ENCODE measurements at regions not wholly inside any gene's neighbourhood (a gene's known extent, or its start where the extent isn't known, plus 50 kb on each side); places are given as distances from the start of the nearest gene placed in this dataset.

DNA sequence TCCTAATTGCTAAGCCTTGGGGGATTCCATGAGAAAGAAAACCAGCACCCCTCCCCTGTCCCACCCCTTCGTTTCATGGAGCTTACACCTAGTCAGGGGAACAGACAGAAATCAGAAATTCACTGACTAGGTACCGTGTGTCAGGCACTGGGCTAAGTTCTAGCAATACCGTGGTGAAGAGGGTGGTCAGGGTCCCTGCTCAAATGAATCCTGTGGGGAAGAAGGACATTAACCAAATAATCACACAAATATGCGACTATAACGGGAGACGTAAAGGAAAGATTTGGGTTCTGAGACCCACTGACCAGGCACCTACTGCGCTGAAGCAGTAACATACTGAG lies 65.1 kb upstream of the TOP1 start:
- Histone ChIP-seq H3K27ac (no peak overlapping the region), H3K9me3 (no peaks in the 10 kb centered on the region), H3K36me3 (no peaks in the 10 kb centered on the region), H3K27me3 (replicated peaks in 1 of 7) (peaks cover 0 to 10% (median 0%) of the 10 kb centered on the region in 7 donors), H3K4me1 (peaks cover 0 to 24% (median 11%) of the 10 kb centered on the region in 6 donors), H3K4me3 (no peak overlapping the region)
- WGBS, 5 donors = 80 to 94% (median 87%) methylated on average over 7 of the region's 7 CpGs
- intact Hi-C loops (cut with DNase I; ENCODE audit: low total_unique reads) = loop anchor here (5.0 kb wide), 2 partner anchors 1076 to 1691 kb away; no protein-coding TSS in a partner anchor
- TF ChIP-seq POLR2AphosphoS5 (IDR thresholded peaks at IDR 0.05) (no peak), POLR2A (IDR thresholded peaks at IDR 0.05) (no peak)
- TF ChIP-seq, protein P1, sequence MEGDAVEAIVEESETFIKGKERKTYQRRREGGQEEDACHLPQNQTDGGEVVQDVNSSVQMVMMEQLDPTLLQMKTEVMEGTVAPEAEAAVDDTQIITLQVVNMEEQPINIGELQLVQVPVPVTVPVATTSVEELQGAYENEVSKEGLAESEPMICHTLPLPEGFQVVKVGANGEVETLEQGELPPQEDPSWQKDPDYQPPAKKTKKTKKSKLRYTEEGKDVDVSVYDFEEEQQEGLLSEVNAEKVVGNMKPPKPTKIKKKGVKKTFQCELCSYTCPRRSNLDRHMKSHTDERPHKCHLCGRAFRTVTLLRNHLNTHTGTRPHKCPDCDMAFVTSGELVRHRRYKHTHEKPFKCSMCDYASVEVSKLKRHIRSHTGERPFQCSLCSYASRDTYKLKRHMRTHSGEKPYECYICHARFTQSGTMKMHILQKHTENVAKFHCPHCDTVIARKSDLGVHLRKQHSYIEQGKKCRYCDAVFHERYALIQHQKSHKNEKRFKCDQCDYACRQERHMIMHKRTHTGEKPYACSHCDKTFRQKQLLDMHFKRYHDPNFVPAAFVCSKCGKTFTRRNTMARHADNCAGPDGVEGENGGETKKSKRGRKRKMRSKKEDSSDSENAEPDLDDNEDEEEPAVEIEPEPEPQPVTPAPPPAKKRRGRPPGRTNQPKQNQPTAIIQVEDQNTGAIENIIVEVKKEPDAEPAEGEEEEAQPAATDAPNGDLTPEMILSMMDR (IDR thresholded peaks at IDR 0.05 in 8 of 11, conservative IDR thresholded peaks at IDR 0.05 in 3 of 11) = no peak
- no peak for DNase-seq

DNA sequence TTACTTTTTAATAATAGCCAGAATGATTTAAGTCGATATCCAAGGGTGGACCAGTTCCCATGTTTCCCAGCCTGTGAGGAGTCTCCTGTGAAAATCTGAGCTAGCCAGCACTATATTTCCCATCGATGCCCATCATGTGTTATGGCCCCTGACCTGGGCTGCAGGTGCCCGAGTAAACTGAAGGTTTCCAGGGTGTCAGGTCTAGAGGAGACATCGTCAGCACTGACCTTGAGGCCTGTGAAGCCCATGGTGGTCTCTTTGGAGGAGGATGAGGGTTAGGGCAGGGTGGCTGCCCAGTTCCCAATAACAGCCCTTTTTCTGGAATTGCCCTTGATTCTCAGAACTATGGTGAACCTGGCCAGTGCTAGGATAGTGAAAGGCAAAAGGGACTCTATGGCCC lies 63.0 kb upstream of the TOP1 start:
- 81 to 97% (median 93%) methylated on average over 4 of the region's 4 CpGs for WGBS, 5 donors
- Histone ChIP-seq H3K36me3 (no peaks in the 10 kb centered on the region), H3K4me3 (no peak overlapping the region), H3K4me1 (peaks cover 0 to 35% (median 21%) of the 10 kb centered on the region in 6 donors), H3K27me3 (replicated peaks in 1 of 7) (peaks cover 0 to 21% (median 0%) of the 10 kb centered on the region in 7 donors), H3K27ac (no peak overlapping the region), H3K9me3 (no peaks in the 10 kb centered on the region)
- no peak for DNase-seq
- intact Hi-C loops (cut with DNase I; ENCODE audit: low total_unique reads) = no loop called here
- no peak for TF ChIP-seq POLR2A (IDR thresholded peaks at IDR 0.05)
- TF ChIP-seq POLR2AphosphoS5 (IDR thresholded peaks at IDR 0.05) = no peak
- TF ChIP-seq, protein P1 (IDR thresholded peaks at IDR 0.05 in 8 of 11, conservative IDR thresholded peaks at IDR 0.05 in 3 of 11) = no peak

- Histone ChIP-seq H3K27ac (no peak overlapping the region), H3K27me3 (replicated peaks in 1 of 7) (peaks cover 0 to 21% (median 0%) of the 10 kb centered on the region in 7 donors), H3K9me3 (no peaks in the 10 kb centered on the region), H3K4me1 (peaks cover 0 to 33% (median 20%) of the 10 kb centered on the region in 6 donors), H3K36me3 (no peaks in the 10 kb centered on the region), H3K4me3 (no peak overlapping the region)
- WGBS, 5 donors = 76 to 83% (median 80%) methylated on average over 2 of the region's 2 CpGs
- intact Hi-C loops (cut with DNase I; ENCODE audit: low total_unique reads) = no loop called here
- no peak for DNase-seq
- TF ChIP-seq, protein P1 (IDR thresholded peaks at IDR 0.05 in 8 of 11, conservative IDR thresholded peaks at IDR 0.05 in 3 of 11) = peak in 7 of 11 experiments; percentile 8 to 50 (median 32)
- TF ChIP-seq POLR2AphosphoS5 (IDR thresholded peaks at IDR 0.05) = no peak
- TF ChIP-seq POLR2A (IDR thresholded peaks at IDR 0.05) = no peak
These were observed 62.5 kb upstream of the TOP1 start for GRCh38 chr20:40966103-40966502.

DNA sequence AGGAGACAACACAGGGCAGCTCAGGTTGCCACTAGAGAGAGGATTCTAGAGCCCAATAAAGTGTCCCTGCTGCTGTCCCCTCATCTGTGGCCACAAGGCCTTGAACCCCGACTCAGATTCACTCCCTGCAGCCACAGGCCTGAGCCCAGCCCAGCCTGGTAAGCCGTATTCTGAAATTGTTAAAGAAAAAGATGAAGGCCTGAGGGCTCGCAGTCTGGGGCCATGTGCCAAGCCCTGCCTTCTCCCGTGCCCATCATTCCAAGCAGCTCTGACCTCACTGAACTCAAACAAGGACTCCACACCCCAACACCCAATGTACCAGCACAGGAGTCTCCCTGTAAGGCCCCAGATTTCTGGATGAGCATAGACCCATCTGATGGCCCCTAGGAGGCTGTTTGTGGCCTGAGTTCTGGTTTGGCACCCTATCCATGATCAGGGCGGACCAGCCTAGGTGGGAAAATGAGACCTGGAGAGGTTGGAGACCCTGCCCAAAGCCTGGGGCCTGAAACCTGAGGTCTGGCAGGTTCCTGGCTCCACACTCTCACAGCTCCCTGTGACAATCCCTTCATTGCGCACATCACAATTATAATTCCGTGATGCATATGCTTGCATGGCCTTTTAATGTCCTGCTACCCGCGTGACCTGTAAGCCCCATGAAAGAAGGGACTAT lies 62.0 kb upstream of the TOP1 start:
- TF ChIP-seq POLR2AphosphoS5 (IDR thresholded peaks at IDR 0.05) (no peak), POLR2A (IDR thresholded peaks at IDR 0.05) (no peak)
- TF ChIP-seq, protein P1 (IDR thresholded peaks at IDR 0.05 in 8 of 11, conservative IDR thresholded peaks at IDR 0.05 in 3 of 11) = no peak
- DNase-seq = no peak
- 93 to 96% (median 94%) methylated on average over 9 of the region's 9 CpGs for WGBS, 5 donors
- Histone ChIP-seq H3K27ac (no peak overlapping the region), H3K4me1 (peaks cover 0 to 27% (median 18%) of the 10 kb centered on the region in 6 donors), H3K27me3 (replicated peaks in 1 of 7) (peaks cover 0 to 21% (median 0%) of the 10 kb centered on the region in 7 donors), H3K36me3 (no peaks in the 10 kb centered on the region), H3K4me3 (no peak overlapping the region), H3K9me3 (no peaks in the 10 kb centered on the region)
- intact Hi-C loops (cut with DNase I; ENCODE audit: low total_unique reads) = no loop called here

Data from spleen (tissue), 11 donors.